H1 (cell line): ENCODE measurements at regions not wholly inside any gene's neighbourhood (a gene's known extent, or its start where the extent isn't known, plus 50 kb on each side); places are given as distances from the start of the nearest gene placed in this dataset.

Experiments used
- CTCF ChIA-PET: fragments of 300-600 bp; sonication (Branson Sonifier 250); formaldehyde crosslinking; loops from one replicate; lab custom pipeline; 2021; ENCODE audit not compliant: partially characterized antibody; lab: Charles Lee
- POLR2A ChIA-PET: fragments of 300-600 bp; sonication (Branson Sonifier 250); formaldehyde crosslinking; loops from one replicate; lab custom pipeline; 2021; ENCODE audit warnings: inconsistent platforms; ENCODE audit not compliant: partially characterized antibody; lab: Charles Lee
- DNase-seq, 2 experiments: peaks; one replicate each; pipeline versions ENCODE4 v3.0.0 to v3.0.0-alpha.2; 2010 to 2022; ENCODE audit warnings: low spot score in 2 of 2, low read depth in 1 of 2, mixed read lengths in 1 of 2
- FAIRE-seq: peaks from 2 replicates; lab custom pipeline; 2011; peaks lifted over from hg19 to GRCh38; lab: Jason Lieb, UNC
- H2AFZ ChIP-seq: 2 replicates; pipeline ENCODE4 v1.8.1; 2012; ENCODE audit warnings: low read length, inconsistent platforms
- H2AK5ac ChIP-seq: 2 replicates; pipeline ENCODE4 v1.6.1; 2013; ENCODE audit warnings: low read depth, low read length
- H2BK120ac ChIP-seq: replicated peaks from 2 replicates; pipeline ENCODE3; 2013; ENCODE audit warnings: low read depth, low read length, inconsistent platforms
- H2BK12ac ChIP-seq: 2 replicates; pipeline ENCODE4 v1.6.1; 2013; ENCODE audit warnings: low read depth, low read length
- H2BK15ac ChIP-seq: 2 replicates; pipeline ENCODE4 v1.6.1; 2013; ENCODE audit warnings: low read length
- H2BK20ac ChIP-seq: 2 replicates; pipeline ENCODE4 v1.6.1; 2013; ENCODE audit warnings: low read length
- H2BK5ac ChIP-seq: 2 replicates; pipeline ENCODE4 v1.6.1; 2013; ENCODE audit warnings: low read depth, low read length
- H3K14ac ChIP-seq: 2 replicates; pipeline ENCODE4 v1.6.1; 2013; ENCODE audit warnings: inconsistent platforms; ENCODE audit not compliant: insufficient read length
- H3K18ac ChIP-seq: 2 replicates; pipeline ENCODE4 v1.6.1; 2013; ENCODE audit warnings: low read length; ENCODE audit errors: extremely low read depth
- H3K23ac ChIP-seq: 2 replicates; pipeline ENCODE4 v1.6.1; 2013; ENCODE audit warnings: inconsistent platforms; ENCODE audit not compliant: insufficient read length
- H3K23me2 ChIP-seq: 2 replicates; pipeline ENCODE4 v1.6.1; 2013; ENCODE audit warnings: low read depth, low read length
- H3K27ac ChIP-seq: 2 replicates; pipeline ENCODE4 v1.6.1; 2011; ENCODE audit warnings: low read depth, low read length, inconsistent platforms
- H3K27me3 ChIP-seq, 4 experiments: replicated peaks in 1 of 4; 1 replicate in 1 of 4; 2 replicates in 3 of 4; pipeline versions ENCODE4 v1.6.1 to v1.8.1; 2011 to 2013; ENCODE audit warnings: low read length in 3 of 4, mild to moderate bottlenecking in 3 of 4, inconsistent platforms in 2 of 4, mixed read lengths in 2 of 4, moderate library complexity in 1 of 4; ENCODE audit not compliant: control insufficient read depth in 3 of 4, insufficient read depth in 3 of 4; ENCODE audit errors: extremely low read depth in 1 of 4
- H3K36me3 ChIP-seq, 4 experiments: 2 replicates each; pipeline versions ENCODE4 v1.6.1 to v1.8.1; 2011 to 2013; ENCODE audit warnings: mild to moderate bottlenecking in 4 of 4, low read length in 3 of 4, moderate library complexity in 2 of 4, control low read depth in 1 of 4, inconsistent platforms in 1 of 4; ENCODE audit not compliant: insufficient read depth in 4 of 4, control insufficient read depth in 2 of 4
- H3K4ac ChIP-seq: replicated peaks from 2 replicates; pipeline ENCODE3; 2013; ENCODE audit warnings: low read length, low read depth, mixed read lengths, inconsistent platforms; ENCODE audit not compliant: insufficient read length
- H3K4me1 ChIP-seq, 4 experiments: replicated peaks in 1 of 4; 1 replicate in 1 of 4; 2 replicates in 3 of 4; pipeline versions ENCODE4 v1.6.1 to v1.8.1; 2011 to 2013; ENCODE audit warnings: low read length in 3 of 4, inconsistent platforms in 2 of 4, mixed read lengths in 1 of 4; ENCODE audit not compliant: insufficient read depth in 4 of 4, control insufficient read depth in 3 of 4
- H3K4me2 ChIP-seq, 2 experiments: 2 replicates each; pipeline versions ENCODE4 v1.6.1 to v1.8.1; 2011 to 2013; ENCODE audit warnings: low read depth in 2 of 2, low read length in 2 of 2, control low read depth in 1 of 2, inconsistent platforms in 1 of 2, mild to moderate bottlenecking in 1 of 2; ENCODE audit not compliant: insufficient read depth in 1 of 2
- H3K4me3 ChIP-seq, 4 experiments: fragments of 200-600, 300-600 bp in 1 of 4; sonication (generic), shearing (Covaris generic), sonication (Bioruptor Twin) in 1 of 4; 2 replicates each; pipeline versions ENCODE4 v1.5.1 to v1.8.1; 2011 to 2016; ENCODE audit warnings: low read length in 4 of 4, low read depth in 3 of 4, control low read depth in 2 of 4, inconsistent platforms in 2 of 4, mild to moderate bottlenecking in 2 of 4, mixed read lengths in 1 of 4, moderate library complexity in 1 of 4; ENCODE audit not compliant: insufficient read depth in 2 of 4; ENCODE audit errors: extremely low read depth in 1 of 4
- H3K56ac ChIP-seq: replicated peaks from 2 replicates; pipeline ENCODE3; 2013; ENCODE audit warnings: low read depth, mild to moderate bottlenecking, mixed read lengths, low read length, inconsistent platforms; ENCODE audit not compliant: insufficient read length
- H3K79me1 ChIP-seq: 2 replicates; pipeline ENCODE4 v1.6.1; 2013; ENCODE audit warnings: low read depth, low read length, control low read depth
- H3K79me2 ChIP-seq, 2 experiments: 2 replicates each; pipeline versions ENCODE4 v1.6.1 to v1.8.1; 2012 to 2013; ENCODE audit warnings: low read length in 2 of 2, mild to moderate bottlenecking in 2 of 2, inconsistent platforms in 1 of 2; ENCODE audit not compliant: insufficient read depth in 2 of 2, control insufficient read depth in 1 of 2
- H3K9ac ChIP-seq, 4 experiments: replicated peaks in 1 of 4; 1 replicate in 1 of 4; 2 replicates in 3 of 4; pipeline versions ENCODE4 v1.6.1 to v1.8.1; 2011 to 2013; ENCODE audit warnings: low read depth in 3 of 4, low read length in 3 of 4, control low read depth in 2 of 4, mild to moderate bottlenecking in 2 of 4, moderate library complexity in 2 of 4, inconsistent platforms in 1 of 4; ENCODE audit errors: extremely low read depth in 1 of 4
- H3K9me3 ChIP-seq, 2 experiments: 2 replicates each; pipeline versions ENCODE4 v1.6.1 to v1.8.1; 2012 to 2013; ENCODE audit warnings: mild to moderate bottlenecking in 2 of 2, moderate library complexity in 2 of 2, control low read depth in 1 of 2, inconsistent platforms in 1 of 2, low read depth in 1 of 2, low read length in 1 of 2, mixed read lengths in 1 of 2; ENCODE audit not compliant: insufficient read depth in 2 of 2
- H4K20me1 ChIP-seq, 2 experiments: replicated peaks in 1 of 2; 2 replicates each; pipeline versions ENCODE3 to v1.8.1; 2011 to 2013; ENCODE audit warnings: inconsistent platforms in 2 of 2, low read length in 2 of 2, mild to moderate bottlenecking in 1 of 2; ENCODE audit not compliant: insufficient read depth in 2 of 2, control insufficient read depth in 1 of 2
- H4K5ac ChIP-seq: 2 replicates; pipeline ENCODE4 v1.6.1; 2013; ENCODE audit warnings: low read length, low read depth, mixed read lengths, inconsistent platforms; ENCODE audit not compliant: insufficient read length
- H4K8ac ChIP-seq: 2 replicates; pipeline ENCODE4 v1.8.0; 2013; ENCODE audit warnings: mild to moderate bottlenecking, moderate library complexity, low read length, inconsistent platforms; ENCODE audit not compliant: insufficient read depth; ENCODE audit errors: extremely low read depth
- H4K91ac ChIP-seq: replicated peaks from 2 replicates; pipeline ENCODE3; 2013; ENCODE audit warnings: low read length, mixed read lengths, inconsistent platforms; ENCODE audit not compliant: insufficient read length
- GABPA ChIP-seq: IDR thresholded peaks from 2 replicates; pipeline ENCODE4 v1.6.1; 2011; ENCODE audit warnings: mild to moderate bottlenecking, low read length, moderate library complexity, borderline replicate concordance; ENCODE audit not compliant: insufficient read depth
- KDM4A ChIP-seq: IDR thresholded peaks from one replicate; pipeline ENCODE4 v1.7.1; 2012; ENCODE audit warnings: low read depth, mild to moderate bottlenecking, moderate library complexity, low read length, inconsistent platforms; ENCODE audit not compliant: severe bottlenecking
- SIX5 ChIP-seq: IDR thresholded peaks from 2 replicates; pipeline ENCODE4 v1.6.1; 2011; ENCODE audit warnings: mild to moderate bottlenecking, low read depth, low read length
- TBP ChIP-seq: IDR thresholded peaks from 2 replicates; pipeline ENCODE4 v1.6.1; 2011; ENCODE audit warnings: low read depth, low read length, improper control_type of control experiment
- USF2 ChIP-seq: IDR thresholded peaks from 2 replicates; pipeline ENCODE4 v1.6.1; 2011; ENCODE audit warnings: low read length, improper control_type of control experiment
- WGBS, 2 experiments: shearing (Covaris generic) in 1 of 2; methylation state at CpG; one replicate each; pipeline versions ENCODE4 v1.1.6 to v1.1.7; 2013 to 2015; ENCODE audit warnings: low lambda C conversion rate in 2 of 2, mixed read lengths in 2 of 2, inconsistent platforms in 1 of 2, low coverage in 1 of 2, missing lambda C conversion rate in 1 of 2; ENCODE audit not compliant: insufficient replicate concordance in 2 of 2, insufficient coverage in 1 of 2, insufficient read length in 1 of 2; ENCODE audit errors: extremely low coverage in 1 of 2, missing lambda C conversion rate in 1 of 2; 5-methylcytosine and 5-hydroxymethylcytosine counted together

GRCh38 chr2:231644426-231644825 lies 51.8 kb downstream of the TEX44 start:
- H3K9me3 ChIP-seq = no peaks in the 10 kb centered on the region
- TF ChIP-seq TBP = no peak
- no peak for TF ChIP-seq USF2
- no peak for TF ChIP-seq SIX5
- TF ChIP-seq GABPA = no peak
- no peak for TF ChIP-seq KDM4A
- TF ChIP-seq, all 59 proteins: peak for 0
- H4K91ac ChIP-seq = no peak overlapping the region
- FAIRE-seq = no peak
- no peak overlapping the region; the same call in 1 of the 2 replicates for H2BK20ac ChIP-seq
- H2BK12ac ChIP-seq = 0 out of 2 replicates have a peak overlapping the region, but pooled peaks have one; percentile 50
- no peak overlapping the region for H2BK5ac ChIP-seq
- no peak overlapping the region for H2BK15ac ChIP-seq
- no peak for DNase-seq
- H3K4me1 ChIP-seq = peaks cover 3 to 9% (median 3%) of the 10 kb centered on the region in 4 experiments; a peak in 5 of 7 replicates
- no peak overlapping the region for H3K4me3 ChIP-seq
- H3K36me3 ChIP-seq = no peaks in the 10 kb centered on the region
- no peaks in the 10 kb centered on the region for H3K23me2 ChIP-seq
- H2AFZ ChIP-seq = no peak overlapping the region
- no peak overlapping the region for H3K23ac ChIP-seq
- no peak overlapping the region for H4K5ac ChIP-seq
- no peaks in the 10 kb centered on the region for H3K27me3 ChIP-seq
- 78% methylated on average over 5 of the region's 6 CpGs; no CpG with 5 or more reads in 1 of the 2 experiments for WGBS, 2 experiments
- H3K4ac ChIP-seq = no peak overlapping the region
- no peak overlapping the region for H2AK5ac ChIP-seq
- no peak overlapping the region for H2BK120ac ChIP-seq
- ChIA-PET POLR2A (interaction anchor here (1.0 to 2.4 kb wide), 4 partner anchors 11 to 30 kb away, joined by 3 to 15 read pairs (median 4); no protein-coding TSS in a partner anchor), CTCF (interaction anchor here (1.0 to 4.8 kb wide), 3 partner anchors 29 to 34 kb away, joined by 4 to 42 read pairs (median 5); no protein-coding TSS in a partner anchor)
- no peaks in the 10 kb centered on the region for H4K20me1 ChIP-seq
- no peak overlapping the region for H3K9ac ChIP-seq
- no peak overlapping the region for H3K4me2 ChIP-seq
- H3K14ac ChIP-seq = no peak overlapping the region
- no peaks in the 10 kb centered on the region for H3K79me2 ChIP-seq
- H3K79me1 ChIP-seq = no peaks in the 10 kb centered on the region
- no peak overlapping the region for H3K18ac ChIP-seq
- no peak overlapping the region for H3K27ac ChIP-seq
- H4K8ac ChIP-seq = no peak overlapping the region; the same call in 1 of the 2 replicates
- no peak overlapping the region for H3K56ac ChIP-seq
